SK-N-MC (cell line): ENCODE measurements at regions not wholly inside any gene's neighbourhood (a gene's known extent, or its start where the extent isn't known, plus 50 kb on each side); places are given as distances from the start of the nearest gene placed in this dataset.

Experiments used
- EZH2 ChIP-seq: fragments of 200-600 bp; sonication (generic); IDR thresholded peaks from one replicate; pipeline ENCODE4 v1.6.1; 2017; ENCODE audit warnings: antibody characterized with exemption
- POLR2AphosphoS5 ChIP-seq: IDR thresholded peaks from 2 replicates; pipeline ENCODE4 v1.6.1; 2012; ENCODE audit warnings: mild to moderate bottlenecking, low read depth, low read length, borderline replicate concordance

GRCh38 chr6:143619824-143620401, 57.9 kb upstream of the PHACTR2 start:
- TF ChIP-seq POLR2AphosphoS5, result no peak
- no peak for TF ChIP-seq EZH2
